ENCODE measurements at regions not wholly inside any gene's neighbourhood (a gene's known extent, or its start where the extent isn't known, plus 50 kb on each side); places are given as distances from the start of the nearest gene placed in this dataset.

DNA sequence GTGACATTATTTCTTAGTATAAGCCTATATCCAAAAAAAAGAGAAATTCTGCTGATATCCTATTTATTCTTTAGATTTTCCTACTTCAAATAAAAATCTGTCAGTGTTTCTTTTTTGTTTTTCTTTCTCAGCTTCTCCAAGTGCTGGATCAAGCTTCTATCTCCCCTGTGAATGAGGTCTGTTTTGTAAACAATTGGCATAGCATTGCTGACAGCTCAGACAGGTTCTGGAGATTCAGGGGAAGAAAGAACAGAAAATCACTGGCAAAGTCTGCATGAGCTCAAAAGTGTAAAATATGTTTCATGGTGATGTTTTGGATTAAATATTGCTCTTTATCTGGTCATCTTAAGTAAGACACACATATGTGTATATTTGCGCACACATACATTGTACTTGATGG lies 492.0 kb upstream of the IGFBP7 start:
- TF ChIP-seq POLR2A (IDR thresholded peaks at IDR 0.05): no peak
- TF ChIP-seq, protein P1, sequence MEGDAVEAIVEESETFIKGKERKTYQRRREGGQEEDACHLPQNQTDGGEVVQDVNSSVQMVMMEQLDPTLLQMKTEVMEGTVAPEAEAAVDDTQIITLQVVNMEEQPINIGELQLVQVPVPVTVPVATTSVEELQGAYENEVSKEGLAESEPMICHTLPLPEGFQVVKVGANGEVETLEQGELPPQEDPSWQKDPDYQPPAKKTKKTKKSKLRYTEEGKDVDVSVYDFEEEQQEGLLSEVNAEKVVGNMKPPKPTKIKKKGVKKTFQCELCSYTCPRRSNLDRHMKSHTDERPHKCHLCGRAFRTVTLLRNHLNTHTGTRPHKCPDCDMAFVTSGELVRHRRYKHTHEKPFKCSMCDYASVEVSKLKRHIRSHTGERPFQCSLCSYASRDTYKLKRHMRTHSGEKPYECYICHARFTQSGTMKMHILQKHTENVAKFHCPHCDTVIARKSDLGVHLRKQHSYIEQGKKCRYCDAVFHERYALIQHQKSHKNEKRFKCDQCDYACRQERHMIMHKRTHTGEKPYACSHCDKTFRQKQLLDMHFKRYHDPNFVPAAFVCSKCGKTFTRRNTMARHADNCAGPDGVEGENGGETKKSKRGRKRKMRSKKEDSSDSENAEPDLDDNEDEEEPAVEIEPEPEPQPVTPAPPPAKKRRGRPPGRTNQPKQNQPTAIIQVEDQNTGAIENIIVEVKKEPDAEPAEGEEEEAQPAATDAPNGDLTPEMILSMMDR (IDR thresholded peaks at IDR 0.05): no peak

Data from heart left ventricle (tissue), 13 donors.